ENCODE measurements at regions not wholly inside any gene's neighbourhood (a gene's known extent, or its start where the extent isn't known, plus 50 kb on each side); places are given as distances from the start of the nearest gene placed in this dataset.
"Not testable (repeated sequence)": the region's sequence is repeated elsewhere in the genome, so short reads cannot be mapped to it uniquely, and the experiment has no call there.

DNA sequence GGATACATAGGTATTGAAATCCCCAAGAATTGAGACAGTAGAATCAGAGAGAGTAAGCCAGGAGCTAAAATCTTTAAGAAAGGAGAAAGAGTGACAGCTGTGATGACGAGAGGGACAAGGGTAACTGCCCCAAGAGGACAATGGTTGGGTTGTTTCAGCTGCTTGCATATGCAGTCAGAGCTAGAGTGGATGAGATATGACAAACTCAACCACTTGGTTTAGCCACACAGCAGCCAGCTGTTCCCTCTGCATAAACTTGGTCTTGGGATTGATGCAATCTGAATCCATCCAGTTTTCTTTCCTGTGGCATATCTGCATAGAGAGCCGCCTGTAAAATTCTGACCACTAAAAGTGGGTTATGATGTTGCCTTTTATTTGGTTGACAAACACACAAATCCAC is 100.7 kb downstream of the ZNF622 start:
- Histone ChIP-seq H3K27ac (no peak overlapping the region), H3K9me3 (ENCODE audit: severe bottlenecking) (no peaks in the 10 kb centered on the region), H3K4me3 (ENCODE audit: low read depth, low read length) (no peak overlapping the region), H3K27me3 (ENCODE audit: insufficient read depth, low read depth, severe bottlenecking) (no peaks in the 10 kb centered on the region), H3K36me3 (no peaks in the 10 kb centered on the region)
- no peak for DNase-seq
- TF ChIP-seq, protein P1, sequence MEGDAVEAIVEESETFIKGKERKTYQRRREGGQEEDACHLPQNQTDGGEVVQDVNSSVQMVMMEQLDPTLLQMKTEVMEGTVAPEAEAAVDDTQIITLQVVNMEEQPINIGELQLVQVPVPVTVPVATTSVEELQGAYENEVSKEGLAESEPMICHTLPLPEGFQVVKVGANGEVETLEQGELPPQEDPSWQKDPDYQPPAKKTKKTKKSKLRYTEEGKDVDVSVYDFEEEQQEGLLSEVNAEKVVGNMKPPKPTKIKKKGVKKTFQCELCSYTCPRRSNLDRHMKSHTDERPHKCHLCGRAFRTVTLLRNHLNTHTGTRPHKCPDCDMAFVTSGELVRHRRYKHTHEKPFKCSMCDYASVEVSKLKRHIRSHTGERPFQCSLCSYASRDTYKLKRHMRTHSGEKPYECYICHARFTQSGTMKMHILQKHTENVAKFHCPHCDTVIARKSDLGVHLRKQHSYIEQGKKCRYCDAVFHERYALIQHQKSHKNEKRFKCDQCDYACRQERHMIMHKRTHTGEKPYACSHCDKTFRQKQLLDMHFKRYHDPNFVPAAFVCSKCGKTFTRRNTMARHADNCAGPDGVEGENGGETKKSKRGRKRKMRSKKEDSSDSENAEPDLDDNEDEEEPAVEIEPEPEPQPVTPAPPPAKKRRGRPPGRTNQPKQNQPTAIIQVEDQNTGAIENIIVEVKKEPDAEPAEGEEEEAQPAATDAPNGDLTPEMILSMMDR (IDR thresholded peaks at IDR 0.05; ENCODE audit: low read depth, low read length) = no peak

DNA sequence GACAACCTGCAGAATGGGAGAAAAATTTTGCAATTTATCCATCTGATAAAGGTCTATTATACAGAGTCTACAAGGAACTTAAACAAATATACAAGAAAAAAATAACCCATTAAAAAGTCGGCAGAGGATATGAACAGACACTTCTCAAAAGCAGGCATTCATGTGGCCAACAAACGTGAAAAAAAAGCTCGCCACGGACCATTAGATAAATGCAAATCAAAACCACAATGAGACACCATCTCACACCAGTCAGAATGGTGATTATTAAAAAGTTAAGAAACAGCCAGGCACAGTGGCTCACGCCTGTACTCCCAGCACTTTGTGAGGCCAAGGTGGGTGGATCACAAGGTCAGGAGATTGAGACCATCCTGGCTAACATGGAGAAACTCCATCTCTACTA is 112.2 kb downstream of the ZNF622 start:
- H3K4me3 ChIP-seq (ENCODE audit: low read depth, low read length); H3K36me3 ChIP-seq; H3K27ac ChIP-seq; H3K9me3 ChIP-seq (ENCODE audit: severe bottlenecking); H3K27me3 ChIP-seq (ENCODE audit: insufficient read depth, low read depth, severe bottlenecking); DNase-seq: not testable (repeated sequence)

DNA sequence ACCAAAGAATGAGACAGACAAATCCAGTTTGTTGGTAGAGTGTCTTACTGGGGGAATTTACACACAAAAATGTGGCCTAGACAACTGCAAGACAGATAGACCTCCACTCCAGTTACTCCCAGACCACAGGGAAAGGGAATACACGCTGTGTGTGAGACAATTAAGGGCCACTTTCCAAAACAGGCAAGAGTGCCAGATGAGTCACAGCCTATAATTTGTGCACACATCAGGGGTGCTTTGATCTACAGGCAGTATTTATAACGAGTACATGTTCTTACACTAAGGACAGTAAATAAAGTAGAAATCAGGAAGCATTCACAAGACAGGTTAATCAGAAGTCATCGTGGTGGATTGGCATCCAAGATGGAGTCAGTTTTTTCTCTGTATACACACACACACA is 114.8 kb downstream of the ZNF622 start:
- DNase-seq = no peak
- no peak overlapping the region for H3K27ac ChIP-seq
- no peak overlapping the region for H3K4me3 ChIP-seq (ENCODE audit: low read depth, low read length)
- no peaks in the 10 kb centered on the region for H3K27me3 ChIP-seq (ENCODE audit: insufficient read depth, low read depth, severe bottlenecking)
- TF ChIP-seq, protein P1 (IDR thresholded peaks at IDR 0.05; ENCODE audit: low read depth, low read length) = no peak
- H3K36me3 ChIP-seq = no peaks in the 10 kb centered on the region
- H3K9me3 ChIP-seq (ENCODE audit: severe bottlenecking) = no peaks in the 10 kb centered on the region

DNA sequence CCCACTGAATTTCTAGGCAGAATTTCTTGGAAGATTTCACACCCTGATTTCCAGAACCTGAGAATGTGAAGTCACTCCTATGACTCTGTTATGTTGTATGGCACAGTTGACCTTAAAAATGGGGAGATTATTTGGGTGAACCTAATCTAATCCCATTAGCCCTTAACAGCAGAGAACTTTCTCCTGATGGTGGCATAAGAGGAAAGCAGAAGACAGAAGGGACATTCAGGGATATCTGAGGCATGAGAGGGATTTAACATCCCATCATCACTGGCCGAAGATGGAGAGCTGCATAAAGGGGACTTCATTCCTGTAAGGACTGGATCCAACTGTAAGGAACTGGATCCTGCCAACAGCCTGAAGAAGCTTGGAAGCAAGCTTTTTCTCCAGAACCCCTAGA is 119.2 kb downstream of the ZNF622 start:
- Histone ChIP-seq H3K27me3 (ENCODE audit: insufficient read depth, low read depth, severe bottlenecking) (no peaks in the 10 kb centered on the region), H3K9me3 (ENCODE audit: severe bottlenecking) (no peaks in the 10 kb centered on the region), H3K36me3 (no peaks in the 10 kb centered on the region), H3K27ac (no peak overlapping the region), H3K4me3 (ENCODE audit: low read depth, low read length) (no peak overlapping the region)
- TF ChIP-seq, protein P1 (IDR thresholded peaks at IDR 0.05; ENCODE audit: low read depth, low read length) = no peak
- no peak for DNase-seq

DNA sequence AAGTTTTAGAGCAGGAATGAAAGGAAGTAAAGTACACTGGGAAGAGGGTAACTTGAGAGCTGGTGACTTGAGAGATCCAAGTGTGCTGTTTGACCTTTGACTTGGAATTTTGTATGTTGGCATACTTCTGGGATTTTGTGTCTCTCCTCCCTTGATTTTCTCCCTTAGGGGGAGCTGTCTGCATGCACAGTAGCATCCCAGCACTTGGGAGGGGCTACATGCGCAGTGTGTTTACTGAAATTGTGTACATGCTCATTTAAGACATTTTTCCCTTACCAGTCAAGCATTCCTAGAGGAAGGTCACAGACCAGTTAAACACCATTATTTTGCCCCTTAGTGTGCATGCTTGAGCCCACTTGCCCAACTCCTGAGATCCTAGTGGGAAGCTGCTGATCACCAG is 120.1 kb downstream of the ZNF622 start:
- Histone ChIP-seq H3K27me3 (ENCODE audit: insufficient read depth, low read depth, severe bottlenecking) (no peaks in the 10 kb centered on the region), H3K9me3 (ENCODE audit: severe bottlenecking) (no peaks in the 10 kb centered on the region), H3K36me3 (no peaks in the 10 kb centered on the region), H3K4me3 (ENCODE audit: low read depth, low read length) (no peak overlapping the region), H3K27ac (no peak overlapping the region)
- TF ChIP-seq, protein P1 (IDR thresholded peaks at IDR 0.05; ENCODE audit: low read depth, low read length) = peak; percentile 62
- DNase-seq = no peak

DNA sequence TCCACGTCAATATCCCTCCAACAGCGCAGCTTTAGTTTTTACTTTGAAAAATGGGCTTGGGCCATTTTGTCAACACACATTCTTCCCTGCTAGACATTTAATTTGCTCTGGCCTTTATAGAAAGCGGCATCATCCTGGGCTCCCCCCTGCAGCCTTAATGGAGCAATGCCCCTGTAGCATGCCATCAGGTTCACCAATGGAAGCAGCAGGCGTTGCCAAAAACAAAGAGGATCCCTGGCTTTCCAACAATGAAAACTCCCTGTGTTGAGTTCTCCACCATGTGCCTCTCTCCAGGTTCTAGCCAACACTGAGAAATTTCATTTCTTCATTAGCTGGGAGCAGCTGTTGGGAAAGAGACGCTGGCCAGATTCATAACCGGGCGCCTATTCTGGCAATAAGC is 139.5 kb downstream of the ZNF622 start:
- TF ChIP-seq, protein P1 (IDR thresholded peaks at IDR 0.05; ENCODE audit: low read depth, low read length) = no peak

More for the DNA sequence above, 139.5 kb downstream of the ZNF622 start:
- H3K4me3 ChIP-seq (ENCODE audit: low read depth, low read length) = no peak overlapping the region
- H3K27ac ChIP-seq = no peak overlapping the region
- H3K9me3 ChIP-seq (ENCODE audit: severe bottlenecking) = no peaks in the 10 kb centered on the region
- no peaks in the 10 kb centered on the region for H3K36me3 ChIP-seq
- DNase-seq = no peak
- H3K27me3 ChIP-seq (ENCODE audit: insufficient read depth, low read depth, severe bottlenecking) = no peaks in the 10 kb centered on the region
